ENCODE measurements at regions not wholly inside any gene's neighbourhood (a gene's known extent, or its start where the extent isn't known, plus 50 kb on each side); places are given as distances from the start of the nearest gene placed in this dataset.

GRCh38 chr2:41381701-41382100 is 666.1 kb upstream of the PKDCC start:
- H3K27me3 ChIP-seq: no peaks in the 10 kb centered on the region
- no peaks in the 10 kb centered on the region for H3K36me3 ChIP-seq
- H3K4me3 ChIP-seq (ENCODE audit: low read depth in 1 of 2, low read length in 1 of 2): no peak overlapping the region
- H3K27ac ChIP-seq: no peak overlapping the region
- TF ChIP-seq CTCF (IDR thresholded peaks at IDR 0.05): no peak
- no peaks in the 10 kb centered on the region for H3K9me3 ChIP-seq
- no peaks in the 10 kb centered on the region for H3K4me1 ChIP-seq (ENCODE audit: control insufficient read depth in 1 of 2, insufficient read depth in 1 of 2, low read depth in 1 of 2, low read length in 1 of 2)

GRCh38 chr2:41387519-41387918 is 660.3 kb upstream of the PKDCC start:
- TF ChIP-seq CTCF (IDR thresholded peaks at IDR 0.05): no peak
- H3K27ac ChIP-seq: no peak overlapping the region
- H3K4me1 ChIP-seq (ENCODE audit: control insufficient read depth in 1 of 2, insufficient read depth in 1 of 2, low read depth in 1 of 2, low read length in 1 of 2): no peaks in the 10 kb centered on the region
- no peaks in the 10 kb centered on the region for H3K27me3 ChIP-seq
- no peaks in the 10 kb centered on the region for H3K36me3 ChIP-seq
- H3K4me3 ChIP-seq (ENCODE audit: low read depth in 1 of 2, low read length in 1 of 2): no peak overlapping the region
- H3K9me3 ChIP-seq: no peaks in the 10 kb centered on the region

DNA sequence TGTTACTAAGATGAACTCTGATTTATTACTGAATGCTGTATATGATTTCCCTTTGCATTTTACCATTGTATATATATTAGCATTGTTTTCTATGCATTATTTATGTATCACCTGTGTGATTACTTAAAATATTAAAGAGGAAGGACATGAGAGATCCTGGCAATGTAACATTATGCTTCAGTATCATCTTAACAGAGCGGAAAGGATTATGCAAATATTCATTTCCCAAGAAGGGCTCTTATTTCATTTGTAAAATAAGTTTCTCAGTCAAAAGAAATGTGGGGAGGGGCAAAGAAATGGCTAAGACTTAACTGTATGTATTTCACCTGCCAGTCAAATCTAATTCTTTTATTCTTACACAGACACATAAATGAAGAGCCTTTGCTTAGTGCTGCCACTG is 654.2 kb upstream of the PKDCC start:
- H3K4me1 ChIP-seq (ENCODE audit: control insufficient read depth in 1 of 2, insufficient read depth in 1 of 2, low read depth in 1 of 2, low read length in 1 of 2): no peaks in the 10 kb centered on the region
- no peak overlapping the region for H3K4me3 ChIP-seq (ENCODE audit: low read depth in 1 of 2, low read length in 1 of 2)
- no peaks in the 10 kb centered on the region for H3K9me3 ChIP-seq
- H3K36me3 ChIP-seq: no peaks in the 10 kb centered on the region
- no peak for TF ChIP-seq CTCF (IDR thresholded peaks at IDR 0.05)
- H3K27ac ChIP-seq: no peak overlapping the region
- no peaks in the 10 kb centered on the region for H3K27me3 ChIP-seq

DNA sequence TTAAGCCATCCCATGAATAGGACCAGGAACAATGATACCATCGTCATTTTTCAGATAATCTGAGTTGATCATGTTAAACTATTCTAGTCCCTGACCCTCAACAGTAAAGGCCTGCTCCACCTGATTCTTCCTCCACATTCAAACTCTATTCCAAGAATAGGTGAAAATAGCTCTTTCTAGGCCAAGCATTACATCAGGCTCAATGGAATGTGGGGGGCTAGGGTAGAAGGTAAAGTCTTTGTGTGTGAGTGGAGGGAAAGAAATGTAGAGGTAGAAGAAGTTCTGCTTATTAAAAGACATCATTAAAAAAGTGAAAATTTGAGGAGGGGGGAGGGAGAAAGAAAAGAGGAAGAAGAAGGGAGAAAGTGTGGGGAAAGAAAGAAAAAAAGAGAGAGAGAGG is 653.3 kb upstream of the PKDCC start:
- no peak overlapping the region for H3K27ac ChIP-seq
- H3K27me3 ChIP-seq: no peaks in the 10 kb centered on the region
- H3K4me1 ChIP-seq (ENCODE audit: control insufficient read depth in 1 of 2, insufficient read depth in 1 of 2, low read depth in 1 of 2, low read length in 1 of 2): no peaks in the 10 kb centered on the region
- no peaks in the 10 kb centered on the region for H3K36me3 ChIP-seq
- H3K4me3 ChIP-seq (ENCODE audit: low read depth in 1 of 2, low read length in 1 of 2): no peak overlapping the region
- no peaks in the 10 kb centered on the region for H3K9me3 ChIP-seq
- no peak for TF ChIP-seq CTCF (IDR thresholded peaks at IDR 0.05)

GRCh38 chr2:41395692-41396091 is 652.1 kb upstream of the PKDCC start:
- TF ChIP-seq CTCF (IDR thresholded peaks at IDR 0.05): no peak
- no peaks in the 10 kb centered on the region for H3K4me1 ChIP-seq (ENCODE audit: control insufficient read depth in 1 of 2, insufficient read depth in 1 of 2, low read depth in 1 of 2, low read length in 1 of 2)
- H3K4me3 ChIP-seq (ENCODE audit: low read depth in 1 of 2, low read length in 1 of 2): no peak overlapping the region
- H3K9me3 ChIP-seq: no peaks in the 10 kb centered on the region
- no peak overlapping the region for H3K27ac ChIP-seq
- no peaks in the 10 kb centered on the region for H3K27me3 ChIP-seq
- no peaks in the 10 kb centered on the region for H3K36me3 ChIP-seq
